PC-9 (cell line): ENCODE measurements at regions not wholly inside any gene's neighbourhood (a gene's known extent, or its start where the extent isn't known, plus 50 kb on each side); places are given as distances from the start of the nearest gene placed in this dataset.

Experiments
- BruUV-seq: library from RNA; stranded (reverse); fragments of 400-500 nt; replicated peaks from 2 replicates; lab custom pipeline; 2021; lab: Mats Ljungman, UMichigan
- CTCF ChIA-PET: fragments of 300-600 bp; sonication (Branson Sonifier 250); formaldehyde crosslinking; loops from one replicate; lab custom pipeline; 2022; ENCODE audit warnings: antibody characterized with exemption; lab: Charles Lee
- POLR2A ChIA-PET: fragments of 300-600 bp; sonication (Branson Sonifier 250); formaldehyde crosslinking; loops from one replicate; lab custom pipeline; 2022; ENCODE audit warnings: antibody characterized with exemption; ENCODE audit not compliant: unreplicated experiment; lab: Charles Lee
- DNase-seq, 2 experiments: peaks; one replicate each; pipeline versions ENCODE4 v3.0.0 to v3.0.0-alpha.2; 2015 to 2022; ENCODE audit warnings: mixed read lengths in 1 of 2
- H2AFZ ChIP-seq: fragments of 200-600 bp; sonication (generic); 2 replicates; pipeline ENCODE4 v1.8.1; 2017; ENCODE audit warnings: antibody characterized with exemption
- H3F3A ChIP-seq: fragments of 200-600 bp; sonication (generic); 2 replicates; pipeline ENCODE4 v1.8.1; 2017; ENCODE audit warnings: antibody characterized with exemption, mild to moderate bottlenecking, low read depth; ENCODE audit not compliant: insufficient read depth
- H3K27ac ChIP-seq: fragments of 200-600 bp; sonication (generic); 2 replicates; pipeline ENCODE4 v1.6.1; 2016; ENCODE audit warnings: mixed run types
- H3K27me3 ChIP-seq: fragments of 200-600 bp; sonication (generic); 2 replicates; pipeline ENCODE4 v1.6.1; 2016; ENCODE audit warnings: low read depth, mixed run types; ENCODE audit not compliant: insufficient read depth
- H3K36me3 ChIP-seq: fragments of 200-600 bp; sonication (generic); 2 replicates; pipeline ENCODE4 v1.6.1; 2016; ENCODE audit warnings: low read depth, mixed run types
- H3K4me1 ChIP-seq: fragments of 200-600 bp; sonication (generic); replicated peaks from 2 replicates; pipeline ENCODE4 v1.6.1; 2016; ENCODE audit warnings: mixed run types; ENCODE audit not compliant: insufficient read depth
- H3K4me2 ChIP-seq: fragments of 200-600 bp; sonication (generic); 2 replicates; pipeline ENCODE4 v1.6.1; 2017; ENCODE audit warnings: mixed run types
- H3K4me3 ChIP-seq: fragments of 200-600 bp; sonication (generic); 2 replicates; pipeline ENCODE4 v1.6.1; 2016; ENCODE audit warnings: mixed run types
- H3K79me2 ChIP-seq: fragments of 200-600 bp; sonication (generic); 2 replicates; pipeline ENCODE4 v1.6.1; 2017; ENCODE audit warnings: low read depth, mixed run types
- H3K9me2 ChIP-seq: fragments of 200-600 bp; sonication (generic); 2 replicates; pipeline ENCODE4 v1.8.1; 2017; ENCODE audit warnings: mild to moderate bottlenecking; ENCODE audit not compliant: insufficient read depth
- H3K9me3 ChIP-seq: fragments of 200-600 bp; sonication (generic); 2 replicates; pipeline ENCODE4 v1.8.1; 2016; ENCODE audit warnings: low read depth; ENCODE audit not compliant: insufficient read depth
- H4K20me1 ChIP-seq: fragments of 200-600 bp; sonication (generic); 2 replicates; pipeline ENCODE4 v1.8.1; 2017; ENCODE audit not compliant: insufficient read depth
- CTCF ChIP-seq: fragments of 200-600 bp; sonication (generic); conservative IDR thresholded peaks from 2 replicates; pipeline ENCODE4 v1.6.1; 2017; ENCODE audit warnings: mixed run types, antibody characterized with exemption, mild to moderate bottlenecking, moderate library complexity
- EZH2 ChIP-seq: fragments of 200-600 bp; sonication (generic); IDR thresholded peaks from 2 replicates; pipeline ENCODE4 v1.8.0; 2017; ENCODE audit warnings: antibody characterized with exemption, low read depth
- intact Hi-C: fragments of 100-400 bp; cut with micrococcal nuclease; formaldehyde crosslinking; loops from one replicate; pipeline ENCODE4 v1.10.0; 2022; ENCODE audit not compliant: unreplicated experiment

- Histone ChIP-seq H3K9me3 (no peaks in the 10 kb centered on the region), H3K79me2 (no peaks in the 10 kb centered on the region), H3K4me3 (no peak overlapping the region), H3K9me2 (no peaks in the 10 kb centered on the region), H4K20me1 (no peaks in the 10 kb centered on the region; the same call in 1 of the 2 replicates), H3K27ac (no peak overlapping the region), H3K4me2 (no peak overlapping the region), H3F3A (no peaks in the 10 kb centered on the region), H3K36me3 (no peaks in the 10 kb centered on the region), H3K4me1 (no peaks in the 10 kb centered on the region), H3K27me3 (peaks cover 7% of the 10 kb centered on the region; the same call in 1 of the 2 replicates), H2AFZ (no peak overlapping the region)
- no TSS peak for BruUV-seq
- no peak for DNase-seq
- no peak for TF ChIP-seq CTCF
- no peak for TF ChIP-seq EZH2
- POLR2A ChIA-PET, result no interaction called here
- intact Hi-C loops, result no loop called here
- CTCF ChIA-PET, result no interaction called here
Observed at GRCh38 chr11:115872416-115872815, 368.2 kb upstream of the CADM1 start.

DNA sequence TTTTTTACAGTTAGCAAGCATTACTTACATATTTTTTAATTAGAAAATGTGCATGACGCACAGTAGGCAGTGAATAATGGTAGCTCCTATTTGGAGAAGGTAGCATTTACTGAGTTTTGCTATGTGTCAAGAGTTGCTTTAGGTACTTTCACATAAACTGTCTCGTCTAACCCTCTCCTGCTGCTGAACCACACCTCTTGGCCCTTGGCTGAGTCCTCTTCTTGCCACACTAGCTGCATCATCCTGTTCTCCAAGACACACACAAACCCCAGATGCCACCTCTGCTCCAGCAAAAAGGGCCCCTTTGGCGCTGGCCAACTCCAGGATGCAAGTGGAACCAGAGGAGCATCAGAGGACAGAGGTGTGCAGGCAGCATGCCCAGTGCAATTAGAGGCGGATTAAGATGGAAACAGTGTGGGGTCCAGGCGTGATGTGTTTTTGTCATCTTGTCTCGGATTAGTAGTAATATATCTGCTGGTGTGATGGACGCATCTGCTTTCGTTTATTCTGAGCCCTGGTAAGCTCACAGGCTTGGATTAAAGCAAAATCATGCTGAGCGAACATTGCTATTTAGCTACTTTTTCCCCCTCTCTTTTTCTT is 367.0 kb upstream of the CADM1 start:
- no TSS peak for BruUV-seq
- Histone ChIP-seq H3F3A (no peaks in the 10 kb centered on the region), H3K27me3 (peaks cover 7% of the 10 kb centered on the region; the same call in 1 of the 2 replicates), H3K27ac (no peak overlapping the region), H3K4me1 (no peaks in the 10 kb centered on the region), H2AFZ (no peak overlapping the region), H3K9me2 (no peaks in the 10 kb centered on the region), H4K20me1 (no peaks in the 10 kb centered on the region; the same call in 1 of the 2 replicates), H3K36me3 (no peaks in the 10 kb centered on the region), H3K9me3 (no peaks in the 10 kb centered on the region), H3K4me2 (no peak overlapping the region), H3K4me3 (no peak overlapping the region), H3K79me2 (no peaks in the 10 kb centered on the region)
- POLR2A ChIA-PET, result no interaction called here
- TF ChIP-seq CTCF (no peak), EZH2 (no peak)
- CTCF ChIA-PET, result no interaction called here
- intact Hi-C loops, result no loop called here
- DNase-seq, result no peak

DNA sequence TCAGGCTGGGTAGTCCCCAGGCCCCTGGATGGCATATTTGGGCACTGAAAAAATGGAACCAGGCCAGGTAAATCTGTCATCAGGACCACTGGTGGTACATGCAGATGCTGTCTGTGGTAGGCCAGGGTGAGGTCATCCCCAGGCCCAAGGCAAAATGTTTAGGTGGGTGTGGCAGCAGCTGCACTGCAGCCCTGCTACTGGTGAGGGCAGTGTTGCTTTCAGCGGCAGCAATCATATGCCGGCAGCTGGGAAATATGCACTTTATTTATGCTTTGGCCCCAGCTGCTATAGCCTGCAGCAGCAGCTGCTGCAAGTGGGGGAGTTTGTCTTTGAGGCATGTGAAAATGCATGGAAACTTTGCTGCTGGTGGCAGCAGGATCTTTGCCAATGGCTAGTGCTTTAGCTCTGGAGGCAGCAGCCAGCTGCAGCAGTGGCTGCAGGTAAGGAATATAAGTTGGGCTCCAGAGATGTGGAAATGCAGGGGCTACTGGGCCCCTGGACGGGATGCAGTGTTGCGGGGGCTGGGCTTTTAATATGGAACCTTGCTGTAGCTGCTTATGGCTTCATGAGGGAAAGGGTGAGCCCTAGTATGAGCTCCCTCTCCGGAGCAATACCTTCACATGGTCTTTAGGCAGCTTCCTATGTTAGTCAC is 365.7 kb upstream of the CADM1 start:
- Histone ChIP-seq H3K4me1 (no peaks in the 10 kb centered on the region), H3K4me3 (no peak overlapping the region)

More for the DNA sequence above, 365.7 kb upstream of the CADM1 start:
- no TSS peak for BruUV-seq
- Histone ChIP-seq H3F3A (no peaks in the 10 kb centered on the region), H3K36me3 (no peaks in the 10 kb centered on the region), H2AFZ (no peak overlapping the region), H3K79me2 (no peaks in the 10 kb centered on the region), H3K27me3 (peaks cover 7% of the 10 kb centered on the region; the same call in 1 of the 2 replicates), H4K20me1 (no peaks in the 10 kb centered on the region; the same call in 1 of the 2 replicates), H3K27ac (no peak overlapping the region), H3K9me2 (no peaks in the 10 kb centered on the region), H3K9me3 (no peaks in the 10 kb centered on the region), H3K4me2 (no peak overlapping the region)
- intact Hi-C loops, result no loop called here
- POLR2A ChIA-PET, result no interaction called here
- no peak for DNase-seq
- TF ChIP-seq CTCF (peak; percentile 39; the same call in 1 of the 2 replicates), EZH2 (no peak)
- CTCF ChIA-PET, result no interaction called here
